Stimulated activated CD4-positive, alpha-beta T cell treated with anti-CD3 and anti-CD28 coated beads, Interleukin-12 subunit alpha, Interleukin-12 subunit beta, amount 100 ng/mL, for 4 hours (primary cell): ENCODE measurements at regions not wholly inside any gene's neighbourhood (a gene's known extent, or its start where the extent isn't known, plus 50 kb on each side); places are given as distances from the start of the nearest gene placed in this dataset.
"Not testable (repeated sequence)": the region's sequence is repeated elsewhere in the genome, so short reads cannot be mapped to it uniquely, and the experiment has no call there.

Experiments
- DNase-seq: peaks from one replicate; pipeline ENCODE4 v3.0.0-alpha.2; 2020

DNA sequence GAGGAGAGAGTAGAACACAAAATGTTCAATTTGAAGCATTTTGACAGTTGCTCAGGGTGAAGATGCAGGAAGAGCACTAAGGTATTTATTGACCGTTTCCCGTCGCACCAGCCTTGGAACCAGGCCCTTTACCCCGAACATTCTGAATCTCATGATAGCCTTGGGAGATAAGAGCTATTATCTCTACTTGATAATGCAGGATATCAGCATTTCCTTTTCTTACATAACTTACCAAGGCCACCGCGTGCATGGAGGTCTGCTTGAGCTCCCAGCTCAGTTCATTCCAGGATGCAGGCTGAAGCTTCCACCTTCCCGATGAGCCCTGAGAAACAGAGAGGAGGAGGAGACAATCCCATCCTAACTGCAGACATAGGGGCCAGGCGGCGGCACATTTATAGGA, 324.2 kb upstream of the COBL start:
- DNase-seq, result no peak

DNA sequence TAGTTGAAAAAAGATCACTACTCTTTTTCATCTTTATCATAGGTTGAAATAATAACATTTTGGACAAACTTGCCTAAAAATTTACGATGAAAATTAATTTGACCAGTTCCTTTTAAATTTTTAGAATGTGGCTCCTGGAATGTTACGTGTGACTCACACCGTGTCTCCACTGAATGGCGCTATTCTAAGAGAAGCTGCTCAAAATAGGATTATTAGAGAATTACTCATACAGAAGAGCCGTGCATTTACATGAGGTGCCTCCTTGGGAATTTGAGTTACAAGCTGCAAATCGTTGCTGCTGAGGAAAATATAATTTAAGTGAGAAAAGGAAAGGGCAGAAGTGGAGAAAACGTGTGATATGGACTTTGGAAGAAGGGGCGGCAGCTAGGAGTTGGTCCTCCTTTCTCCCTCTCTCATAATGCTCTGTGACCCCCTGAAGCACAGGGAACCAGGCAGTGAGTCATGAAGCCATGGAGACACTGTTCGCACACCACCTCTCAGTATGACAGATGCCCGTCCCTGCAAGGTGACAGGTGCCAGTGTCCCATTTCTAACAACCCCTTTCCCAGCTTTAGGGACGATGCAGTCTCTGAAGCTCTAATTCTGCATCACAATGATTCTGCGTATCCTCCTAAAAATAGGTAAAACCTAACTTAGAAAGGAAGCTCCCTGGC, 323.2 kb upstream of the COBL start:
- no peak for DNase-seq

DNA sequence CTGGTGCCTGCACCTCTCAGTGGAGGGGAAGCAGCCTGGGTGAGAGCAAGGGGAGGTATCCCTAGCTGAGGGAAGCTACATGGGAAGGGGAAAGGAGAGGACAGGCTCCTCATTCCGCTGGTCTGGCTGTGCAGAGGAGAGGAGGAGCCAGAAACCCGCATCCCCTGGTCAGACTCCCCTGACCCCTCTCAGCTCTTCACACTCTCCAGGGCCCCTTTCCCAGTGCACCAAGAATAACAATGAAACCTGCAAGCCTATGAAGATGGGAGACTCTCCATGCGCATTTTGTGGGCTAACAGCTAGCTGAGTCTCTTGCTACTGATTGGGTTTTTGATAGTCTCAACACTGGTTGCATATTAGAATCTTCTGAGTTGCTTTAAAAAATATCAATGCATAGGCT, 319.9 kb upstream of the COBL start:
- no peak for DNase-seq

DNA sequence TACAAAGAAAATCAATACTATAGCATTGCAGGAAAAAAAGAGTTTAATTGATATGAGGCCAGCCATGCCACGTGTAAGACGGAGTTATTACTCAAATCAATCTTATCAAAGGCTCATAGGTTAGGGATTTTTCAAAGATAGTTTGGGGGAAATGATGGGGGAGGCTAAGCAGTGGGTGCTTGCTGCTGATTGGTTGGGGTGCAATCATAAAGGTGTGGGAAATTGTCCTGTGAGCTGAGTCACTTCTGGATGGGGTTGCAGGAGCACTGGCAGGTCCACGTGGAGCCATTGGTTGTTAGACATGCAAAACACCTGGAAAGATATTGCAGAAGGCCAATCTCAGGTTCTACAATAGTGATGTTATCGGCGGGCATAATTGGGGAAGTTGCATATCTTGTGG, 319.2 kb upstream of the COBL start:
- no peak for DNase-seq

DNA sequence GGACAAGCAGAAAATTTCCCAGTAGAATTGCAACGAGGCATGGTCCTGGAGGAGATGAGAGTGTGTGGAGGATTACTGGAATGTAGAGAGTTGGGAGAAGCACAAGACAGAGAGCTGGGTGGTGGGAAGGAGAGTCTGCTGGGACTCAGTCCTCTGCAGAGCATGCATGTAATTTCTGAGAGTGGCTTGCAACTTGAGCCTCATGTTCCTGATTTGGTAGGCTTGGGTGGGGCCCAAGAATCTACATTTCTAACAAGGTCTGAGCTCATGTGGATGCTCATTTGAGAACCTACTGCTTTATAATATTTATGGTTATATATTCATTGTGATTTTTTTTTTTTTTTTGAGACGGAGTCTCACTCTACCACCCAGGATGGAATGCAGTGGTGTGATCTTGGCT, 317.9 kb upstream of the COBL start:
- no peak for DNase-seq

DNA sequence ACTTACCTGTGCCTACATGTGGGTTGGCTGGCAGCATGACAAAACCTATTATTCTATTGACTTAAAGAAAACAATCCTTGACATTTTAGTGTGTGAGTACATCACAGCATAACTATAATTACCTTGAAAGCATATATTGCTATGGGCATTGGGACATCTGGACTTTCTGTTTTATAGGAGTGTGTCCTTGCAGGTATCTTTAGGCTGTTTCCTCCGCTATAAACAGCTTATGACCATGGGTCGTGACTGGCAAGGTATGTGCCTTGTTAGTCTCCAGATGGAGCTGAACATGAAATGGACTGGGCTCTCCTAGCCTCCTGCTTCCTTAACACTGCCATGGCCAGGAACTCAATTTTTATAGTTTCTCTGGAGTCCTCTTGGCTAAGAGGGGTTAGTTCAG, 317.4 kb upstream of the COBL start:
- no peak for DNase-seq

DNA sequence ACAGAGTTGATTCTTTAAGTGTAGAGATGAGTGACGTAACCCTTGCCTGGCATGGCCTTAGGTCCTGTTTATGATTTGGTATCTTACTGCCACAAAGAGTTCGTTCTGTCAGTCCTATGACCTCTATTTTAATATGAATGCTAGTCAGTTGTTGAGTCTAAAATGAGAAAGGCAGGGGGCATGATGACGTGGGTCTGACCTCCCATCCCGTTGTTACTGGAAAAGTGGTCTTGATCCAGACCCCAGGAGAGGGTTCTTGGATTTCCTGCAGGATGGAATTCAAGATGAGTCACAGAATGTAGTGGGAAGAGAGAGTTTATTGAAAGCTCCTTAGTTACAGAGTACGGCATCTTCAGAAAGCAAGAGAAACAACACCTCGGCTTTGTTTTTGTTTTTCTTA, 317.0 kb upstream of the COBL start:
- no peak for DNase-seq

DNA sequence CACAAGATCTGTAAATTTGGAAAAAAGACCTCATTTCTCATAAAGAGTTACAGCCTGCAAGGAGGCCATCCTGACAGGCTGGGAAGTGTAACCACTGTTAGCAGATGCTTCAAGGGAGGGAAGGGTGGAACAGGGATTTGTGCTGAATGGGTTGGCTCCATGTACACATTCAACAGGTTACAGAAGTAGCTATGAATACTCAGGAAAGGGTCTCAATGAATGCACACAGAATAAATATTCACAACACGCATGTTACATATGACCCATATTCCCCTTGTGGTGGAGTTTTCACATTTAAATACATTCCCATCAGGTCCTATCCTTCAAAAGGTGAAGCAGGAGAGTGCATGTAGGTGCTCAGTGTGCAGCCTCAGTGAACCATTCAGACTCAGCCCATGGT, 316.4 kb upstream of the COBL start:
- no peak for DNase-seq

DNA sequence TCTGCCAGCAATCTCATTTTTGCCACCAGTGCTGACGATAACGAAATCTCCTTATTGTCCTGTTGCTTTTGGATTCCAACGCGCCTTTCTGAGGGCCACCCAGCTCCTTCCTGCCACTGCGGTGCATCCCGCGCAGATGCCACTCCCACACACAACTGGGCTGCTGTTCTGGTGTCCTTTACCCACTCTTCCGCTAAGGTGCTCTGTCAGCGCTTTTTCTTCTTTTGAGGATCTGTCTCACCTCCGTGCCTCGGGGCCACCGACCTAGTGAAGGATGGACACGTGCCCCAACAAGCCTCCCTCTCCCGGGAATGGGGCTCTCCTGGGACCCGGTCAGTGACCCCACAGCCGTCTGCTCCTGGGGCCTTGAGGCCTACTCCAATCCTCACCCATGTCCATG, 314.3 kb upstream of the COBL start:
- DNase-seq, result no peak

DNA sequence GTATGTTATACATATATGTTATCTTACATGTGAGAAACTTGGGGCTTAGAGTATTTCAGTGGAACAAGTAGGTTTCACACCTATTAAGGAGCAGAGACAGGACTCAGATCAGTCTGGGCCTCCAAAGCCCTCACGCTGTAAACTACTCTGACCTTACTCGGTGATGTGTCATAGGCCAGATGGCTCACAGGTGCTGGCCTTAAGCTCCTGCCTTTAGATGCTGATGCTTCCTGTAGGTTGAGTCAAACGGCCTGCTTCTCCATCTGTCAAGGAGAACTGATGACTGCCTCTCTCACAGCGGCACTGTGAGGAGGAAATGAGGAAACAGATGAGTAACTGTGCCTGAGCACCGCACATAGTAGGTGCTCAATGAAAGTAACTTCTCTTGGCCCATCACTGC, 312.6 kb upstream of the COBL start:
- no peak for DNase-seq

DNA sequence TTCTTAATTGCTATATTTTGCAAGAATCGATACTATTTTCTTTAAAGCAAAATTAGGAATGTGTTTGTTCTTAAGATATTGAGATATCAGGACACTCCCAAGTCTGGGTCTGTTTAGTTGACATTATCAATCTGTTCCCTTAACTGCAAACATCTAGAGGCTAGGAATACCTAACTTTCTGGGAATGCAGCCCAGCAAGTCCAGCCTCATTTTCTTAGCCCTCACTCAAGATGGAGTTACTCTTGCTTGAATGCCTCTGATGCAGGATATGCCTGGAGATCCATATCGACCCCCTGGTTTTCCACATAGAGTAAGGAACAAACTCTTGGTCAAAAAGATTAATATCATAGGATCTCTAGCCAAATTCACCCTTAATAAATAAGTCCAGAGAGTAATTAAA, 305.3 kb upstream of the COBL start:
- no peak for DNase-seq

DNA sequence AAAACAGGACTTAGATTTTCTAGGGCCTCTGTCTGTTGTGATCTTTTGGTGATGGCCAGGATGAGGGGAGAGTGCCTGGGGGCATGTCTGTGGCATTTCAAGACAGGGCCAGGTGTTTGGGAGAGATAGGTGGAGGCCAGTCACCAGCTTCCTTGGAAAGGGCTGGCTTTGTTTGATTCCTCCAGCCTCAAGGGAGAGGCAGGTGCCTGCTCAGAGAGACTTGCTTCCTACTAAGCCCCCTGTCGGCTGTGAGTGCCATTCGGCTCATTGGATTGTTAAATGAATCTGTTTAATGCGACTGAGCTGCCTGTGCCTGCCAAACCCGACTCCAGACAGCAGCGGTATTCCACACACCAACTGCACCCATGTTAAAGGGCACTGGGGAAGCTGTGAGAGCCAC, 304.1 kb upstream of the COBL start:
- DNase-seq, result no peak

DNA sequence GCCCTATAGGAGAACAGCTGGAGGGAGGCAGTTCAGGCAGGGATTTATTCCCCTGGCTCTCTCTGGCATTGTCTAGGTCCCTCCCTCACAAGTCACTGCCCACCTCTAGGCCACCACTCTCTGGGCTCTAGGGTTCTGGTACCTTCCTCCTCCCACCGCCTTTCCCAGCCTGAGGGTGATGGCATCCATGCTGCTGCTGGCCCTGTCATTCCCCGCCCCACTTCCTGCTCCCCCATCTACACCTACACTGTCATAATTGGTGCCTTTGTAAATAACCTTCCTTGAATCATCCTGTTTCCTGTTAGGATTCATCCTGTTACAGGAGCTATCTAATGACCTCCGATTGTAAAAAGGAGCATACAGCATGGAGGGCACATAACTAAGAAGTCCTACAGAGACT, 303.3 kb upstream of the COBL start:
- no peak for DNase-seq

DNA sequence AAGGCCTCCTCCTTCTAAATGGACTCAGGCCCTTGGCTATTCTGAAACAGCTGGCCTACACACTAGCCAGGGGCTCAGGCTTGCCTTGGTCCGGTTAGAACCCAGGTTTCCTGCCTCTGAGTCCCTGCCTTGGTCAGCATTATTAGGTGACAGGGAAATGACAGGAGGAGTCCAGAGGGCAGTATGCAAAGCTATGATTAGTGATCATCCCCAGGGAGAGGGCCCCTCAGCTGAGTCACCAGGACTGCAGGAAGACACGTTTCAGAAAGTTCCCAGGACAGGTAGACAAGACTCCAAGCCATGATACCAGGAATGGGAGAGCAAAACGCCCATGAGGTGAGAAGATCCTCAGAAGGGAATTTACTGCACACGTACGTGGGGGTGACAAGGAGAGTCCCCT, 301.1 kb upstream of the COBL start:
- no peak for DNase-seq

DNA sequence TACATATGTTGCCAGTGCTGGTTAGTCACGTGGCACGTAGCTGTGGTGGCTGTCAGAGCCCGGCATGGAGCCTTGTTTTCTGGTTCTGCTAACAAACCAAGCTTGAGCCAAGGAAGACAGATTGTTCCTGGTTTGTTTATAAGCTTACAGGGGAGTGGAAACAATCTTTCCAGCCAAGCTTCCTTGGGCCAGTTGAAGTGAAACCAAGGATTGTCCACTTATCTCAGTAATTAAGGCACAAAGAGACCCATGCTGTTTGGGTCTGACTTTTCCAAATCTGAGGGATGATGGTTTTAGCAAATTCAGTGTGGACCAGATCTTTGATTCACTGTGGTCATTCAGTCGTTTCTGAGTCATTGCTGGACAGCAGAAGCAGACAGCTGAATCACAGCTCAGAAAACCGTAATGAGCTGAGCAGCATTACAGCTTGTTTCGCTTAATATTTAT, 297.3 kb upstream of the COBL start:
- DNase-seq, result no peak

DNA sequence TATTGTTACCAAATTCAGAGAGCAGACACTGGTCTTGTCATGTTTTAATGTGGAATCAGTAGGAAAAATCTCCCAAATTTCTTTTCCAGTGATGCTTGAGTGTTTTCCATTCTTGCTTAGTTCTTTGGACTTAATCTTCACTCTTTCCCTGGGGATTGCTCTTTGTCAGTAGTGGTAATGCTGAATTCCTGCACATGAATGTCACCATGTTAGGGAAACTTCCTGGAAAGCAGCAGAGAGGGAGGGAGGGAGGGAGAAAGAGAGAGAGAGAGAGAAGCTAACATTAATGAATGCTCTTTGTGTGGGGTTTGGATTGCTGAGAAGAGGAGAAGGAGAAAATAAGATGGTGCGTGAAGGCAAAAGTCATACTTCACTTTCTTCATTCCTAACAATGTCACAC, 295.3 kb upstream of the COBL start:
- no peak for DNase-seq

DNA sequence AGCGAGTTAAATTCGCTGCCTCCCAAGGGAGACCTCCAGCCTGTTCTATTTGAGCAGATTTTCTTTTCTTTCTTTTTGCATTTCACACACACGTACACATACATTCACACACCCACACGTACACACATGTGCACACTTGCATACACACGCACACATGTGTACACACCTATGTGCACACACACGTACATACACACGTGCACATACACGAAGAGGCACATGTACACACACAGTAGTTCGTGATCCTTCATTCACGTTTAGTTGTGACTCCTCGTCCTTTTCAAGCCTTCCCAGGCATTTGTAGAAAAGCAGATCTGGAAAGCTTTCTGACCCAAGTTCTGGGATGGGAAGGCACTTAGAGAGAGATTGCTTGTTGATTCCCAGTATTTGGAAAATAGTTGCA, 290.8 kb upstream of the COBL start:
- no peak for DNase-seq

DNA sequence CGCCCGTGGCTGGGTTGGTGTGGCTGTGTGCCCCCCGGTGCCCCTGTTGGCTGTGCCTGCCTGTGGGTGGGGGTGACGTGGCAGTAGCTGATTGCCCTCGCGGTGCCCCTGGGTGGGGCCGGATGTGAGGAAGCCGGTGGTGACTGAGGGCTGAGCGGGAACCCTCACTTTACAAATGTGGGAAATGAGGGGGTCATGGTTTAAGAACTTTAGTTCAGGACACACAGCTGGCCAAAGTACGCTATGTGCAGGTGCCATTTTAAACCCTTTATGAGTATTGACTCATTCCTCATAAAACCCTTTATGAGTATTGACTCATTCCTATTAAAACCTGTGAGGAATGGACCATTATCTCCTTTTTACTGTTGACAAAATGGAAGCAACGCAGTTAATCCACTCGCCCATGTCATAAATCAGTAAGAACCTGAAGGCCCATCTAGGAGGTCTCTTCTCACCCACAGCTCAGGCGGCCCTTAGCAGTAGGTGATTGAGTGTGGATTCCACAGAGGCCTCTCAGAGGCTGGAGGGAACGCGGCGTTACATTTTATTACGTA, 290.1 kb upstream of the COBL start:
- DNase-seq, result no peak

DNA sequence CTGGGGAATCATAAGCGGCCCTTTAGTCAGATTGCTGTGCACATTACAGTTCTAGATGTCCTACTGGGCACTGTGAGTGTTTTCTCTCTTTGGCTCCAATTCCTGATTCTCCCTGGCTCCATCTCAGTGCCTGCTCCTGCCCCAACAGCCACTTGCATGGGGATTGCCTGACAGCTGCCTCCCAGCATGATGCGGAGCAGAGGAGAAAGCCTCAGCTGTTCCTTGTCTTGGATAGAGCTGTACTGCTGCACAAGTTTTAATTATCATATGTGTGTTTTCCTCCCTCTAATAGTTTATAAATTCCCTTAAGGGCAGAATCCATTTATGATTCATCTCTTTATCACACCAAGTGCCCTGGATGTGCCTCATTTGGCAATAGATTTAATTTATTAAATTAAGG, 285.8 kb upstream of the COBL start:
- no peak for DNase-seq

DNA sequence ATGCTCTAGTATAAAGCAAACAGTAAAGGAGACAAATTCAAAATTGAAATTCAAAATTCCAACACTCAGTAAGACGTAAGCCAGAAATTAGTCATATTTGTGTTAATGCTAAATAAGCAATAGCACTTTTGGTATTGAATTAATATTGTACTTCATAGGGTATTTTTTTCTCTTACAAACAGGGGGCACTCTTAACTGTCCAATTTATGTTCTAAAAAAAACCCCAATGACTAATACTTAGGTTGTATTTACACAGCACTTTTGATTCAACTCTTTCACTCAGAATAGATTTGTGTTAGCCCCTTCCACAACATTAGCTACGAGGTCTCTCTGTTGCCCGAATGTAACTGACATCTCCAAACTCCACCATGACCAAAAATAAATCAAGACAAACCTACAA, 284.9 kb upstream of the COBL start:
- no peak for DNase-seq

DNA sequence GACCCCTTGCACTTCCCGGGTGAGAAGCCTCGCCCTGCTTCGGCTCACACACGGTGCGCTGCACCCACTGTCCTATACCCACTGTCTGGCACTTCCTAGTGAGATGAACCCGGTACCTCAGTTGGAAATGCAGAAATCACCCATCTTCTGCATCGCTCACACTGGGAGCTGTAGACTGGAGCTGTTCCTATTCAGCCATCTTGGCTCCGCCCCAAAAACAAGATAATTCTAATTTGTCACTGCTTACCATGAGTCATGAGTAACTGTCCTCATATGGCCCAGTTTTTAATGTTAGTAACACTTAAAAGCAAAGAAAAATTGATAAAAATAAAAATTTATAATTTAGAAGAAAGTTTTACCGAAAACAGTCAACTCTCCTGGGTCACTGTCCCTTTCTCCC, 283.3 kb upstream of the COBL start:
- DNase-seq, result not testable (repeated sequence)

DNA sequence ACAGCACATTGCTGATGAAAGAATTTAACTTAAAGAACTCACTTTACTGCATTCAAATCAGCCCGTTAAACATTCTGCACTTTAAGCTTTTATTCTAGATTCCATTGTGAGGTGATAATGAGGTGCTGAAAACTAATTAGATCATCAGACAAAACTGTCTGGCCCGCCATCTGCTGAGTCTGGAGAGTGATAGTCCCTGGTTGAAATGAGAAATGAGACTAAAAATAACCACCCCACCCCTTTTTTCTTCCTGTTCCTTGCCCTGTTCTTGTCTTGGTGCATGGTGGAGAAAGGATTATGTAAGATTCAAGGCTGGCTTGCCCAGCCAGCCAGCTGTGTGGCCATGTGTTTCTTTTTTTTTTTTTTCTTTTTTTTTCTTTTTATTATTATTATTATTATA, 277.0 kb upstream of the COBL start:
- no peak for DNase-seq

DNA sequence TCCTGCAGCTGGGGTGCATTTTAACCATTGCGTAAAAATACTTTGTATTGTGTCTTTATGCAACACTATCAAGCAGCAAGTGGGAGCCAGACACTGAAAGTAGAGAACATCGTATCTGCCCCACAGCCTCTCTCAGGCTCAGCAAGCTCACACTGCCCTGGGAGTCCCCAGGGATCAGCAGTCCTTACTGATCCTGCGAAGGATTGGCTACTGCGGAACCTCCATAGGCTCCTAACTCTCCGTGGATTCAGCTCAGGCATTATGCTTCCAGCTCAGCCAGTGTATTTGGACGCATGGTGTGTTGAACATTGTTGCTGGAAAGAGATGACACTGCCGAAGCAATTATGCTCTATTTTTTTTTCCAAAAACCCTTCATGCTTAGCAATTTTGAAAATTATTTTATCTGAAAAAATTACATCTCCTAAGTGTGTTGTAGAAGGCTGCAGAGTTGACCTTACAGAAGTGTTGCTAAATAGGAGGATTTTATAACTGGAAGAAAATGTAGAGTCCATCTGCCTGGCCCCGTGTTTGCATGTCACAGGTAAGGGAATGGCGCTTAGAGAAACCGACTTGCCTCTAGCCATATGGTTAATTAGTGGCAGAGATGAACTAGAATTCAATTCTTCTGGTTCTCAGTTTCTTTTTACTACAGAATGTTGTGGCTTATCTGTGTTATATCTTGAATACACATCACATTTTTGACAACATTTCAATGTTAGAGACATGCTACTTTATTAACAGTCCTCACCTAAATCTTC, 276.4 kb upstream of the COBL start:
- DNase-seq, result no peak

DNA sequence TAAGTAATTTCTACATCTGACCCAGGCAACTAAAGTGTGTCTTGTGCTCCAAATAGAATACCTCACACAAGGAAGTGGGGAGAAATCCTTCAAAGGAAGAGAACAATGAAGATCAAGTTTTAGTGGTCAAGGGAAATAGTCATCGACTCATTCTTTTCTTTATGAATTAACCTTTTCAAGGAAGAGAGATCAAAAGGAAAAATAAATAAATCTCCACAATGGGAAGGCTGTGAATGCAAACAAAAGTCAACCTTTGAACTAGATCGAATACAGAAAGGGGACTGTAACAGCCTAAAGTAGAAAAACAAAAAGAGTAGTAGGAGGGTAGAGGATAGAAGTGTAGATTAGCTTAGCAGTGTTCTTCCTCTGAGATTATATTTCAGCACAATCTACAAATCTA, 274.6 kb upstream of the COBL start:
- DNase-seq, result no peak

DNA sequence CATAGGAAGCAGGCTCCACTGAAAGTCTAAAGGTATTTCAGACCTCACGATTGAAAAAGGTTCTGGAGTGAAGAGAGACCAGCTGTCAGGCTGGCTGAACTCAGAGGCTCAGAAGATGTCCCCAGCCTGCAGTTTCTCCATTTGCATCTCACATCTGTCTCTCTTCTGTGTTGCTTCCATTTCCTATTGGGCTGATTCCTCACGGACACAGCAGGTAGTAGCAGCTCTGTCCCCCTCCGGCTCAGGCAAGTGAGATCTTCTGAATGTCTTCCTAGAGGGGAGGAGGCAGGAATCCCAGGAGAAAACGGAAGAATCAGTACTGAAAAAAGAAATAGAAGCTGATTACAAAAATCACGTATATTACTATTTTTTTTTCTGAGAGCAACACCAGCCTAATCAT, 274.1 kb upstream of the COBL start:
- DNase-seq, result no peak
